C1 segment of cervical spinal cord (tissue), 14 donors: ENCODE measurements at regions not wholly inside any gene's neighbourhood (a gene's known extent, or its start where the extent isn't known, plus 50 kb on each side); places are given as distances from the start of the nearest gene placed in this dataset.
A peak's percentile ranks its signal among the peaks of the same experiment; 100 is the strongest.

ENCODE experiments used
- DNase-seq, 14 donors: peaks; one replicate each; lab custom pipeline; 2025; lab: John Stamatoyannopoulos, UW

GRCh38 chr4:138327338-138327737, 85.2 kb upstream of the SLC7A11 start:
- no peak for DNase-seq

- DNase-seq: no peak
These were observed 78.7 kb upstream of the SLC7A11 start for GRCh38 chr4:138320831-138321230.

- DNase-seq: no peak
These were observed 77.9 kb upstream of the SLC7A11 start for GRCh38 chr4:138320030-138320429.

- DNase-seq: no peak
These were observed 75.1 kb upstream of the SLC7A11 start for GRCh38 chr4:138317175-138317748.

- DNase-seq: no peak
These were observed 70.4 kb upstream of the SLC7A11 start for GRCh38 chr4:138312536-138312911.

GRCh38 chr4:138311771-138312535, 69.8 kb upstream of the SLC7A11 start:
- DNase-seq: no peak

GRCh38 chr4:138310991-138311390, 68.8 kb upstream of the SLC7A11 start:
- no peak for DNase-seq

- DNase-seq: no peak
These were observed 68.3 kb upstream of the SLC7A11 start for GRCh38 chr4:138310498-138310897.

- DNase-seq: no peak
These were observed 66.2 kb upstream of the SLC7A11 start for GRCh38 chr4:138308356-138308755.

- DNase-seq: no peak
These were observed 65.2 kb upstream of the SLC7A11 start for GRCh38 chr4:138307319-138307718.

GRCh38 chr4:138305050-138305449, 62.9 kb upstream of the SLC7A11 start:
- no peak for DNase-seq

GRCh38 chr4:138301536-138301935, 59.4 kb upstream of the SLC7A11 start:
- no peak for DNase-seq

GRCh38 chr4:138300616-138301015, 58.5 kb upstream of the SLC7A11 start:
- no peak for DNase-seq

GRCh38 chr4:138299881-138300280, 57.7 kb upstream of the SLC7A11 start:
- no peak for DNase-seq

GRCh38 chr4:138298866-138299265, 56.7 kb upstream of the SLC7A11 start:
- DNase-seq: no peak

GRCh38 chr4:138298431-138298830, 56.3 kb upstream of the SLC7A11 start:
- no peak for DNase-seq

- no peak for DNase-seq
These were observed 55.7 kb upstream of the SLC7A11 start for GRCh38 chr4:138297743-138298405.

GRCh38 chr4:138292321-138292720, 50.2 kb upstream of the SLC7A11 start:
- DNase-seq: peak in 1 of 14 donors; percentile 1
